DMS79 treated with DMSO at 0.1 percent for 48 hours (cell line): ENCODE measurements at regions not wholly inside any gene's neighbourhood (a gene's known extent, or its start where the extent isn't known, plus 50 kb on each side); places are given as distances from the start of the nearest gene placed in this dataset.
"Not testable (repeated sequence)": the region's sequence is repeated elsewhere in the genome, so short reads cannot be mapped to it uniquely, and the experiment has no call there.

Source experiments
- DNase-seq: peaks from one replicate; lab custom pipeline; 2025; lab: John Stamatoyannopoulos, UW

DNA sequence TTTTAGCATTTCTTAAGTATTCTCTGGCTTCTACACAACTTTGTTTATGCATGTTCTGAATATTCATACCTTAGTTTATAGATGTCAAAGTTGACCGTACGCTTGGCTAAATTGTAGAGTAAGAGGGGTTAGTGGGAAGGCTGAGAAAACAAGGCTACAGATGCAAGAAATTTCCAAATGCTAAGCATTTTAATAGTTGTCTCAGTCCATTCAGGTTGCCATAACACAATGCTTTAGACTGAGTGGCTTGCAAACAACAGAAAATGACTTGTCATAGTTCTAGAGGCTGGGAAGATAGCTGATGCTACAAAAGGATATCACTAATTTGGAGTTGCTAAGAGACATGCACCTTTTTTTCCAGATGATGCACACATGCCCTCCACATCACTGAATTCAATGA lies 53.0 kb upstream of the C1QTNF3 start:
- not testable (repeated sequence) for DNase-seq

GRCh38 chr5:34099891-34100290 lies 56.9 kb upstream of the C1QTNF3 start:
- DNase-seq = not testable (repeated sequence)

DNA sequence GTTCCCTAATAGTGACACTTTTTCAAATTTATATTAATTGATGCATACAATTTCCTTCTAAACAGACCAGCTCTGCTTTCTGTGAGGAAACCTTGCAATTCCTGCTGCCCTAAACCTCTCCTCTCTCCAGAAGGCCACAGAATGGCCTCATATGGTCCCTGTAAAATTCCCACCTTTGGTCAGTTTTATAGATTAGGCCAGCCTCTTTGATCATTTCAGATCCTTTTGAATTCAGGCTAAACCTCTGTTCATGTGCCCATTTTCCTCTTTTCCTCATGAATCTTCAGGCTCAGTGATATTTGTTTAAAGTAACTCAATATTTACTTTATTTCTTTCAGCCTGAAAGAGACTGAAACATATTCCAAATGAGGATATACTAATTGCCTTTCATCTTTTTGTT lies 58.6 kb upstream of the C1QTNF3 start:
- not testable (repeated sequence) for DNase-seq

GRCh38 chr5:34108897-34109296 lies 65.9 kb upstream of the C1QTNF3 start:
- DNase-seq = not testable (repeated sequence)

- not testable (repeated sequence) for DNase-seq
Observed at GRCh38 chr5:34124280-34124679, 81.3 kb upstream of the C1QTNF3 start.

DNA sequence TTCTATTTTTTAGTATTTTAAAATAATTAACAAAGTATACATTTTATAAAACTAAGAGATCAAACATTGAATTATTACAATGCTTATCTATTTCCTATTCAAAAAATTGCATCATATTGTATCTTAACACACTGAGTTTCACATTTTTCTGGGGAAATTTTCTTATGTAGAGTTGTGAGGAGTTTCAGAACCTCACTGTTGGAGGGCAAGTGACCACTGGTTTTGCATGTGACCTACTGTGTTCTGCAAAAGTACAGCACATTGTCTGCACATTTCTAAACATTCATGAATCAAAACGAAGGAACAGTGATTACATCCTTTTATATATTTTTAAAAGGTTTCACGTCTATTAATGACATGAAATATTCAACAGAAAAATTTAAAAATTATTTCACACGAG lies 82.3 kb upstream of the C1QTNF3 start:
- DNase-seq = not testable (repeated sequence)

GRCh38 chr5:34126741-34127140 lies 83.7 kb upstream of the C1QTNF3 start:
- not testable (repeated sequence) for DNase-seq

GRCh38 chr5:34127818-34128217 lies 84.8 kb upstream of the C1QTNF3 start:
- DNase-seq = not testable (repeated sequence)

- not testable (repeated sequence) for DNase-seq
Observed at GRCh38 chr5:34128890-34129289, 85.9 kb upstream of the C1QTNF3 start.

DNA sequence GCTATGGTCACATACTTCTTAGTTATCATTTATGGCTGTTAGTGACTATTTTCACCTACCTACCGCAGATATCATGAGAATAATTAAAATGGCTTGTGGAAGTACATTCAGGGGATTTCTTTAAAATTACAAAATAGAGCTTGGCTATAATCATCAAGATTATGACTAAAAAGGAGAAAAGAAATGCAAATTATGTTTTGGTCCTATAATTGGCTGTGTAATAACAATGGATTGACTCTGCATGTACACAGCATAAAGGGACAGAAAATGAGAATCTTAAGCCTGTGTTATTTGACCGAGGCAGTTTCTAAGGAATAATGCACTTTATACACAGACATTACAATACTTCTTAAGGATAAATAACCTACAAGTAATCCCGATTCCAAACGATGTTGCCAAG lies 112.0 kb upstream of the C1QTNF3 start:
- DNase-seq = not testable (repeated sequence)

DNA sequence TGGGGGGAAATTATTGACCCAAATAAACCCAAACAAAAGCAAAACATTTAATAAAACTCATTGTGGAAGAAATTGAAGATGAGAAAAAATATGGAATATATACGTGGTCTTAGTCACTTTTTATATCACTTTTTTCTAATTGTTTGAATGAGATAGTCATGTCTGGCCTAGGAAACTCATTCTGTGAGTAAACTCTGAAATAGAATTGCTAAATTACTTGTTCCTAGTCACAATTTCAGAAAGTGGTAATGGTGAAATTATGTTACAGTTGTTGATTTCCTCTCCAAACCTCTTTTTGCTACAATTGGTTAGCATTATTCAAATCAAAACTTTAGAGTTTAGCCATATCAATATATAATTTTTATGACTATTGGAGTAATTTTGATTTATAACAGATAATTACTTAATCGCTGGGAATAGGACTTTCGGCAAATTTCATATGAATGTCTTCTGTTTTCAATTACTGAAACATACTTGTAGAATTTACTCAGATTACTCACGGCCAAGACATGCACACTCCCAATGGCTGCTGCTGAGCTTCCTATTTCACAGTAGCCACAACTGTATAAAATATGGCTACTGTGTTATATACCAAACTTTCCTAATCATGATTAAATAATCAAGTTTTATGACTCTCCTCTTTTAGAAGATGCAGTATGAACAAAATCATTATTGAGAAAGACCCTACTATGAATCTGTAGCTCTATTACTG lies 113.8 kb upstream of the C1QTNF3 start:
- DNase-seq = not testable (repeated sequence)

GRCh38 chr5:34160904-34161303 lies 117.9 kb upstream of the C1QTNF3 start:
- DNase-seq = not testable (repeated sequence)

- not testable (repeated sequence) for DNase-seq
Observed at GRCh38 chr5:34171398-34171797, 128.4 kb upstream of the C1QTNF3 start.

DNA sequence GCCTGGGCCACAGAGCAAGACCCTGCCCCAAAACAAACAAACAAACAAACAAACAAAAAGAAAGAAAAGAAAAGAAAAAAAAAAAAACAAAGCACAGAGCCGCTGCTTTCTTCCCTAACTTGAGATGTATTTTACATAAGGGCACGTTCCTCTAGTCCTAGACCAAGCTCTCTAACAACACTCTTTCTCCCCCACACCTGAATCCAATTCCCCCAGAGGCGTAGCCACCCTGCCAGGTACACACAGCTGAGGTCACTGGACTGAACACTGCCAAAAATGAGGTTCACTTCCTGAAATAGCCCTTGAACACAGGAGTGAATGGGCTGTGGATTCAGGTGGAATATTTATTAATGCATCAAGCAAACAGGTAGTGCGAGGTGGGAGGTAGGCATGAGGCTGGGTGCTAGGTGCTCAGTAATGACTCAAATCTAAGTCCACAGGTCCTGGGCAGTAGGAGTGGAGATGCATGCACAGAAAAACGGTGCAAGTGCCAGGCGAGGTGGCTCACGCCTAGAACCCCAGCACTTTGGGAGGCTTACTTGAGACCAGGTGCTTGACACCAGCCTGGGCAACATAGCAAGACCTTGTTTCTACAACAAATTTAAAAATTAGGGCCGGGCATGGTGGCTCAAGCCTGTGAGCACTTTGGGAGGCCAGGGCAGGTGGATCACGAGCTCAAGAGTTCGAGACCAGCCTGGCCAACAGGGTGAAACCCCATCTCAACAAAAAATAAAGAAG lies 136.6 kb upstream of the C1QTNF3 start:
- DNase-seq = not testable (repeated sequence)

- not testable (repeated sequence) for DNase-seq
Observed at GRCh38 chr5:34180225-34180624, 137.2 kb upstream of the C1QTNF3 start.

GRCh38 chr5:34180940-34181614 lies 138.1 kb upstream of the C1QTNF3 start:
- not testable (repeated sequence) for DNase-seq

DNA sequence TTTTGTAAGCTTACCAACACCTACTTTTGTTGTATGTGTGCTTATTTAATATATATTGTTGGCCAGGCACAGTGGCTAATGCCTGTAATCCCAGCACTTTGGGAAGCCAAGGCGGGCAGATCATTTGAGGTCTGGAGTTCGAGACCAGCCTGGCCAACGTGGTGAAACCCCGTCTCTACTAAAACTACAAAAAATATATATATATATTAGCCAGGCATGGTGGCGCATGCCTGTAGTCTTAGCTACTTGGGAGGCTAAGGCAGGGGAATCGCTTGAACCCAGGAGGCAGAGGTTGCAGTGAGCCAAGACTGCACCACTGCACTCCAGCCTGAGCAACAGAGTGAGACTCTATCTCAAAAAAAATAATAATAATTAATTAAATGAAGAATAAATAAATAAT lies 142.0 kb upstream of the C1QTNF3 start:
- not testable (repeated sequence) for DNase-seq

DNA sequence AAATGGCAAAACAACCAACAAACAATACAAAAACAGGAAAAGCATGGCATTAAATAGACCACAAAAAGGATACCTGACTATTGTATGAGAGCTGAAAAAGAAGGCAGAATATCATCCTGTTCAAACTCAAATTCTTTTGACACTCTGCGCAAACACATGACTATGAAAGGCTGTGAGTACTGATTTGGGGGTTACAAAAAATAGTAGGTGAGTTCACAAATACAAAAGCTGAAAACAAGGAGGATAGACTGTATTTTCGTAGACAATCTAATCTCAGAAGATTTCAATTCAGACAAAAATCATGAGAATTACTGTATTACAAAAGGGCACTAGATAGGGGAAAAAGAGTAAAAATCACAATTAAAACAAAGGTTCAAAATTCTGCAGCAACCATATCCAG lies 142.6 kb upstream of the C1QTNF3 start:
- not testable (repeated sequence) for DNase-seq

DNA sequence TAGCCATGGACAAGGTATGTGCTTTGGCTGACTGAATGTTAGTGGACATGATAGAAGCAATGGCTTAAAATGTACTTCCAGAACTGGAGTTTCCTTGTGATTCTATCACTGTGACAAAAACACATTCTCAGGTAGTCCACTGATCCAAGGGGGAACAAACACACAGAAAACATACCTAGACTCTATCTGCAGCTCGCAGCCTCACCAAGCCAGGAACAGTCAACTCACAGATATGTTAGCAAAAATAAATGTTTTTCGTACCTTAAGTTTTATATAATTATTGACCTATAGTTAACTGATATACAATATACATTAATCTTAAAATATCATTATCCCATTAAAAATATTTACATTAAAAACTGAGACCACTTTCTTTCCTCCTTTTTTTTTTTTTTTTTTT lies 143.1 kb upstream of the C1QTNF3 start:
- not testable (repeated sequence) for DNase-seq

DNA sequence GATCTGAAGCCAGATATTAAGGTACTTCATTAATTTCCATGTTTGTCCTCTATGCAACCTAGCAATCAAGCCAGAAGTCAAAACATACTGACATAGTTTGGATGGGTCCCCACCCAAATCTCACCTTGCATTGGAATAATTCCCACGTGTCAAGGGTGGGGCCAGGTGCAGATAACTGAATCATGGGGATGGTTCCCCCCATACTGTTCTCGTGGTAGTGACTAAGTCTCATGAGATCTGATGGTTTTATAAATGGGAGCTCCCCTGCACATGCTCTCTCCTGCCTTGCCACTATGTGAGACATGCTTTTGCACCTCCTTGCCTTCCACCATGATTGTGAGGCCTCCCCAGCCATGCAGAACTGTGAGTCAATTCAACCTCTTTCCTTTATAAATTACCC lies 143.9 kb upstream of the C1QTNF3 start:
- not testable (repeated sequence) for DNase-seq

- DNase-seq = not testable (repeated sequence)
Observed at GRCh38 chr5:34187441-34187840, 144.4 kb upstream of the C1QTNF3 start.

- not testable (repeated sequence) for DNase-seq
Observed at GRCh38 chr5:34188001-34188822, 145.2 kb upstream of the C1QTNF3 start.
